ENCODE measurements at regions not wholly inside any gene's neighbourhood (a gene's known extent, or its start where the extent isn't known, plus 50 kb on each side); places are given as distances from the start of the nearest gene placed in this dataset.

- TF ChIP-seq, protein P1, sequence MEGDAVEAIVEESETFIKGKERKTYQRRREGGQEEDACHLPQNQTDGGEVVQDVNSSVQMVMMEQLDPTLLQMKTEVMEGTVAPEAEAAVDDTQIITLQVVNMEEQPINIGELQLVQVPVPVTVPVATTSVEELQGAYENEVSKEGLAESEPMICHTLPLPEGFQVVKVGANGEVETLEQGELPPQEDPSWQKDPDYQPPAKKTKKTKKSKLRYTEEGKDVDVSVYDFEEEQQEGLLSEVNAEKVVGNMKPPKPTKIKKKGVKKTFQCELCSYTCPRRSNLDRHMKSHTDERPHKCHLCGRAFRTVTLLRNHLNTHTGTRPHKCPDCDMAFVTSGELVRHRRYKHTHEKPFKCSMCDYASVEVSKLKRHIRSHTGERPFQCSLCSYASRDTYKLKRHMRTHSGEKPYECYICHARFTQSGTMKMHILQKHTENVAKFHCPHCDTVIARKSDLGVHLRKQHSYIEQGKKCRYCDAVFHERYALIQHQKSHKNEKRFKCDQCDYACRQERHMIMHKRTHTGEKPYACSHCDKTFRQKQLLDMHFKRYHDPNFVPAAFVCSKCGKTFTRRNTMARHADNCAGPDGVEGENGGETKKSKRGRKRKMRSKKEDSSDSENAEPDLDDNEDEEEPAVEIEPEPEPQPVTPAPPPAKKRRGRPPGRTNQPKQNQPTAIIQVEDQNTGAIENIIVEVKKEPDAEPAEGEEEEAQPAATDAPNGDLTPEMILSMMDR (IDR thresholded peaks at IDR 0.05) = no peak
- no peak for TF ChIP-seq POLR2A (IDR thresholded peaks at IDR 0.05)
These were observed 346.3 kb upstream of the SULF2 start for GRCh38 chr20:48131581-48131980.
